ENCODE measurements at regions not wholly inside any gene's neighbourhood (a gene's known extent, or its start where the extent isn't known, plus 50 kb on each side); places are given as distances from the start of the nearest gene placed in this dataset.
"Not testable (repeated sequence)": the region's sequence is repeated elsewhere in the genome, so short reads cannot be mapped to it uniquely, and the experiment has no call there.

DNA sequence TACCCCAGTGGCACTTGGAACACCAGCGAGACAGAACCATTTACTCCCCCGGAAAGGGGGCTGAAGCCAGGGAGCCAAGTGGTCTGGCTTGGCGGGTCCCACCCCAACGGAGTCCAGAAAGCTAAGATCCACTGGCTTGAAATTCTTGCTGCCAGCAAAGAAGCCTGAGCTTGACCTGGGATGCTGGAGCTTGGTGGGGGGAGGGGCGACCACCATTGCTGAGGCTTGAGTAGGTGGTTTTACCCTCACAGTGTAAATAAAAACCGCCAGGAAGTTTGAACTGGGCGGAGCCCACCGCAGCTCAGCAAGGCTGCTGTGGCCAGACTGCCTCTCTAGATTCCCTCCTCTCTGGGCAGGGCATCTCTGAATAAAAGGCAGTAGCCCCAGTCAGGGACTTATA, 62.8 kb downstream of the RPS24 start:
- not testable (repeated sequence) for H3K4me3 Mint-ChIP-seq (ENCODE audit: unreplicated experiment); DNase-seq; H3K4me1 Mint-ChIP-seq (ENCODE audit: low read depth, unreplicated experiment); H3K36me3 Mint-ChIP-seq (ENCODE audit: unreplicated experiment); H3K27me3 Mint-ChIP-seq (ENCODE audit: unreplicated experiment); H3K27ac Mint-ChIP-seq (ENCODE audit: unreplicated experiment)
- H3K9me3 Mint-ChIP-seq (ENCODE audit: unreplicated experiment) = peaks cover 12% of the 10 kb centered on the region

DNA sequence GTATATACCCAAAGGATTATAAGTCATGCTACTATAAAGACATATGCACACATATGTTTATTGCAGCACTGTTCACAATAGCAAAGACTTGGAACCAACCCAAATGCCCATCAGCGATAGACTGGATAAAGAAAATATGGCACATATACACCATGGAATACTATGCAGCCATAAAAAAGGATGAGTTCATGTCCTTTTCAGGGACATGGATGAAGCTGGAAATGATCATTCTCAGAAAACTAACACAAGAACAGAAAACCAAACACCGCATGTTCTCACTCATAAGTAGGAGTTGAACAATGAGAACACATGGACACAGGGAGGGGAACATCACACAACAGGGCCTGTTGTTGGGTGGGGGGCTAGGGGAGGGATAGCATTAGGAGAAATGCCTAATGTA, 68.9 kb downstream of the RPS24 start:
- not testable (repeated sequence) for H3K27ac Mint-ChIP-seq (ENCODE audit: unreplicated experiment); H3K4me3 Mint-ChIP-seq (ENCODE audit: unreplicated experiment); H3K27me3 Mint-ChIP-seq (ENCODE audit: unreplicated experiment); DNase-seq; H3K4me1 Mint-ChIP-seq (ENCODE audit: low read depth, unreplicated experiment)
- H3K9me3 Mint-ChIP-seq (ENCODE audit: unreplicated experiment) = peaks cover 26% of the 10 kb centered on the region
- peaks cover 25% of the 10 kb centered on the region for H3K36me3 Mint-ChIP-seq (ENCODE audit: unreplicated experiment)

DNA sequence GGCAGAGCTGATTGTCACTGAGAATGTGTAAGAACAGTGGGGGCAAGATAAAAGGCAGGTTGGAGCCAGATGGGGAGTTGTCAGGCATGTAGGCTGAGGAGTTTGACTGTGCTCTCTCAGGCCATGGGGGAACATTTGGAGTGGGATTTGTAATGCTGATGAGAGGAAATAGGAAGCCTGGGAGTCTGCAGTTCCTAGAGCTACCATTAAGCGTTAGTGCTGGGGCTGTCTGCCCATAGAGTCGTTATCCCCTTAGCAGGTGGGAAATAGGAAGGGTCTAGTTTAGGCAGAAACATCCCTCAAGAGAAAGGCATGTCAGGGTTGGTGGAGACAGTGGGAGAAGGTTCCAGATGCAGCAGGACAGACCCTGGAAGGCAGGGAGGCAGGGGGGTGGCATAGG, 75.5 kb downstream of the RPS24 start:
- no peak overlapping the region for H3K27ac Mint-ChIP-seq (ENCODE audit: unreplicated experiment)
- H3K4me3 Mint-ChIP-seq (ENCODE audit: unreplicated experiment) = no peak overlapping the region
- peaks cover 15% of the 10 kb centered on the region for H3K9me3 Mint-ChIP-seq (ENCODE audit: unreplicated experiment)
- TF ChIP-seq, protein P1, sequence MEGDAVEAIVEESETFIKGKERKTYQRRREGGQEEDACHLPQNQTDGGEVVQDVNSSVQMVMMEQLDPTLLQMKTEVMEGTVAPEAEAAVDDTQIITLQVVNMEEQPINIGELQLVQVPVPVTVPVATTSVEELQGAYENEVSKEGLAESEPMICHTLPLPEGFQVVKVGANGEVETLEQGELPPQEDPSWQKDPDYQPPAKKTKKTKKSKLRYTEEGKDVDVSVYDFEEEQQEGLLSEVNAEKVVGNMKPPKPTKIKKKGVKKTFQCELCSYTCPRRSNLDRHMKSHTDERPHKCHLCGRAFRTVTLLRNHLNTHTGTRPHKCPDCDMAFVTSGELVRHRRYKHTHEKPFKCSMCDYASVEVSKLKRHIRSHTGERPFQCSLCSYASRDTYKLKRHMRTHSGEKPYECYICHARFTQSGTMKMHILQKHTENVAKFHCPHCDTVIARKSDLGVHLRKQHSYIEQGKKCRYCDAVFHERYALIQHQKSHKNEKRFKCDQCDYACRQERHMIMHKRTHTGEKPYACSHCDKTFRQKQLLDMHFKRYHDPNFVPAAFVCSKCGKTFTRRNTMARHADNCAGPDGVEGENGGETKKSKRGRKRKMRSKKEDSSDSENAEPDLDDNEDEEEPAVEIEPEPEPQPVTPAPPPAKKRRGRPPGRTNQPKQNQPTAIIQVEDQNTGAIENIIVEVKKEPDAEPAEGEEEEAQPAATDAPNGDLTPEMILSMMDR (IDR thresholded peaks at IDR 0.05; ENCODE audit: partially characterized antibody, unreplicated experiment) = no peak
- no peaks in the 10 kb centered on the region for H3K4me1 Mint-ChIP-seq (ENCODE audit: low read depth, unreplicated experiment)
- DNase-seq = no peak
- H3K36me3 Mint-ChIP-seq (ENCODE audit: unreplicated experiment) = peaks cover 27% of the 10 kb centered on the region
- peaks cover 3% of the 10 kb centered on the region for H3K27me3 Mint-ChIP-seq (ENCODE audit: unreplicated experiment)

DNA sequence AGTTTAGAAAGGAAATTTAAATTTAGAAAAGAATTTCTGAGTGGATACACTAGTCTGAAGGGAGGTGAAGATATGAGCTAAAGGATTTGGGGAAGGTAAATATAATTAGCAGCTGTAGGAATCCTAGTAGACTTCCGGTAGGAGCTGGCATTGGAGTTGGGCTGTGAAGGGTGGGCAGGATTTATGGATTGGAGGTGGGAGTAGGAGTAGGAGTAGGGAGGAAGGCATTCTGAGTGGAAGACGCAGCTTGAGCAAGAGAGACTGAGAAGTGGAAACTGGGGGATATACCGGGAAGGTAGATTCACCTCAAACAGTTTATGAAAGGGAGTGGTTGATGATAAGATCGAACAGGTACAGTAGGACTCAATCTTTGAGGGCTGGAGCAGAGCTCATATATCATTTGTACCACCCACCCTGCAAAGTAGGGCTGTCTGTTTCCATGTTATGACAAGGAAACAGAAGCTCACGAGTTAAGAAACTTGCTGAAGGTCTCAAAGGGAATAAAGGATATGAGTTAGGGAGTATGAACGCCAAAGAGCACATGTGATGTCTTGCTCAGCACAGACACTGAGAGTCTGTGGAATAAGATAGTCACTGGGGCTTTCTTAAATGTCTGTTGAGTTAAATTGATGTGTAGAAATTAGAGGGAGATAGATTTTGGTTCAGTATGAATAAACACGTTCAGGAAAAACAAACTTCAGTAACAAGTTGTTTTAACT, 81.6 kb downstream of the RPS24 start:
- H3K9me3 Mint-ChIP-seq (ENCODE audit: unreplicated experiment) = no peaks in the 10 kb centered on the region
- H3K36me3 Mint-ChIP-seq (ENCODE audit: unreplicated experiment) = peaks cover 5% of the 10 kb centered on the region
- no peak for DNase-seq
- TF ChIP-seq, protein P1 (IDR thresholded peaks at IDR 0.05; ENCODE audit: partially characterized antibody, unreplicated experiment) = no peak
- H3K4me1 Mint-ChIP-seq (ENCODE audit: low read depth, unreplicated experiment) = no peaks in the 10 kb centered on the region
- H3K27me3 Mint-ChIP-seq (ENCODE audit: unreplicated experiment) = no peaks in the 10 kb centered on the region
- no peak overlapping the region for H3K27ac Mint-ChIP-seq (ENCODE audit: unreplicated experiment)
- H3K4me3 Mint-ChIP-seq (ENCODE audit: unreplicated experiment) = no peak overlapping the region

DNA sequence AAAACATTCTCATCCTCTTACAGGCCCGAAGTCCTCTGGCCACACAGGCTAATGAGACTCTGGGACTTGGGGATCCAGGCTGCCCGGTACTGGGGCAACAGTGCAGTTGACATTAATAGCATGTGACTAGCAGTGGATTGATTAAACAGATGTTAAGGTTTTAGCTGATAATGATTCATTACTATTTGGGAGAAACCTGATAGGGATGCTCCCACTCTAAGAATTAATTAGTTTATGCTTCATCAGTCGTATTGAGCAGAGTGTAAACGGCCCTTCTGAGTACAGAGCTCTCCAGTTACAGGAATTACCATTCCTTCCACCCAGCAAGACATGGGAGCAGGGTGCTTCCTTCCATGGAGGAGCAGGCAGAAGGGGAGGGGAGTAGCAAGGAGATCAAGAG, 82.7 kb downstream of the RPS24 start:
- Mint-ChIP-seq H3K4me3 (ENCODE audit: unreplicated experiment) (no peak overlapping the region), H3K9me3 (ENCODE audit: unreplicated experiment) (no peaks in the 10 kb centered on the region)
- no peak for DNase-seq

DNA sequence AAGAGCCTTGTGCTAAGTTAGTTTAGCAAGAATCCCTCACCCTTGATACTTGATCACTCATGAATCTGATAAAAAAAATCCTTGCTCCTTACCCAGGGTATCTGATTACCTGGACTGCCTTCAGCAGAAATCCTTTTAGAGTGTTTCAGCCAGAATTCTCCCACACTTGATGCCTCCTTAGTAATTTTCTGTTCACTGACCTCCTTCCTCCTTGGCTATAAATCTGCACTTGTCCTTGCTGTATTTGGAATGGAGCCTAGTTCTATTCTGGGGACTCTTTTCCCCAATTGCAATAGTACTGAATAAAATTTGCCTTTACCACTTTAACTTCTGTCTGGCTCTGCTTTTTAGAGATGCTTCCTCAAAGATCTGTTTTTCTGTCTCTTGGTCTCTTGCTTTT, 84.9 kb downstream of the RPS24 start:
- H3K9me3 Mint-ChIP-seq (ENCODE audit: unreplicated experiment) = no peaks in the 10 kb centered on the region
- no peak overlapping the region for H3K27ac Mint-ChIP-seq (ENCODE audit: unreplicated experiment)
- TF ChIP-seq, protein P1 (IDR thresholded peaks at IDR 0.05; ENCODE audit: partially characterized antibody, unreplicated experiment) = no peak
- peaks cover 16% of the 10 kb centered on the region for H3K36me3 Mint-ChIP-seq (ENCODE audit: unreplicated experiment)
- H3K4me3 Mint-ChIP-seq (ENCODE audit: unreplicated experiment) = no peak overlapping the region
- no peaks in the 10 kb centered on the region for H3K4me1 Mint-ChIP-seq (ENCODE audit: low read depth, unreplicated experiment)
- DNase-seq = no peak
- H3K27me3 Mint-ChIP-seq (ENCODE audit: unreplicated experiment) = no peaks in the 10 kb centered on the region

More for the DNA sequence above, 82.7 kb downstream of the RPS24 start:
- H3K4me1 Mint-ChIP-seq (ENCODE audit: low read depth, unreplicated experiment) = no peaks in the 10 kb centered on the region
- no peaks in the 10 kb centered on the region for H3K27me3 Mint-ChIP-seq (ENCODE audit: unreplicated experiment)
- no peak overlapping the region for H3K27ac Mint-ChIP-seq (ENCODE audit: unreplicated experiment)
- TF ChIP-seq, protein P1 (IDR thresholded peaks at IDR 0.05; ENCODE audit: partially characterized antibody, unreplicated experiment) = no peak
- peaks cover 5% of the 10 kb centered on the region for H3K36me3 Mint-ChIP-seq (ENCODE audit: unreplicated experiment)
